Activated naive CD4-positive, alpha-beta T cell treated with anti-CD3 and anti-CD28 coated beads for 36 hours (primary cell): ENCODE measurements at regions not wholly inside any gene's neighbourhood (a gene's known extent, or its start where the extent isn't known, plus 50 kb on each side); places are given as distances from the start of the nearest gene placed in this dataset.

Experiments
- CTCF ChIA-PET: fragments of 350-600 bp; sonication (Branson Sonifier 250); formaldehyde crosslinking; loops from one replicate; lab custom pipeline; 2021; ENCODE audit warnings: antibody characterized with exemption; lab: Charles Lee
- DNase-seq: peaks from one replicate; pipeline ENCODE4 v3.0.0-alpha.2; 2020
- H3K27ac Mint-ChIP-seq: one replicate; pipeline ENCODE4 v1.8.0; 2021; ENCODE audit warnings: mild to moderate bottlenecking, mixed read lengths
- H3K27me3 Mint-ChIP-seq: one replicate; pipeline ENCODE4 v1.8.0; 2021; ENCODE audit warnings: low read depth, mixed read lengths
- H3K36me3 Mint-ChIP-seq: one replicate; pipeline ENCODE4 v1.8.0; 2021; ENCODE audit warnings: low read depth, mixed read lengths
- H3K4me1 Mint-ChIP-seq: one replicate; pipeline ENCODE4 v1.8.0; 2021; ENCODE audit warnings: low read depth, mixed read lengths
- H3K4me3 Mint-ChIP-seq: one replicate; pipeline ENCODE4 v1.8.0; 2021; ENCODE audit warnings: mild to moderate bottlenecking, moderate library complexity, mixed read lengths
- H3K9me3 Mint-ChIP-seq: one replicate; pipeline ENCODE4 v1.8.0; 2021; ENCODE audit warnings: mixed read lengths
- intact Hi-C: fragments of 100-400 bp; cut with micrococcal nuclease; formaldehyde crosslinking; loops from one replicate; pipeline ENCODE4 v1.15.1; 2023

DNA sequence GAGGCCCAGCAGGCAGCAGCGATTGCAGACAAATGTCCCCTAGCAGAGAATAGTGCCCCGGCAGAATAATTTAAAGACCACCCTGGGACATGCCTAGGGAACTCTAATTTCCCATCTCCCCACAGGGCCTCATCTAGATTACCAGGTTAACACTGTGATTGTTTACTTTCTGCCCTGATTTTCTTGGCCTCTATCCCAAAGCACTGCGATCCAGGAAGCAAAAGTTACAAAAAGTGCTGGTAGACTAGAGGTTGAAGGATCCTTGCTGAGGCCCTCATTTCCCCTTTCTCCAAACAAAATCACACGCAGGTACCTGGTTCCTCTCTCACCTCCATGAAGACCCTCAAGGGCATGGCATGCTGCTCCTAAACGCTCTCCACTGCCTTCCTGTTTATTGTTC is 229.7 kb downstream of the C1orf94 start:
- no peak overlapping the region for H3K27ac Mint-ChIP-seq
- intact Hi-C loops, result no loop called here
- H3K27me3 Mint-ChIP-seq, result peaks cover 13% of the 10 kb centered on the region
- H3K4me1 Mint-ChIP-seq, result no peaks in the 10 kb centered on the region
- no peak overlapping the region for H3K4me3 Mint-ChIP-seq
- CTCF ChIA-PET, result no interaction called here
- peaks cover 3% of the 10 kb centered on the region for H3K9me3 Mint-ChIP-seq
- no peak for DNase-seq
- no peaks in the 10 kb centered on the region for H3K36me3 Mint-ChIP-seq

DNA sequence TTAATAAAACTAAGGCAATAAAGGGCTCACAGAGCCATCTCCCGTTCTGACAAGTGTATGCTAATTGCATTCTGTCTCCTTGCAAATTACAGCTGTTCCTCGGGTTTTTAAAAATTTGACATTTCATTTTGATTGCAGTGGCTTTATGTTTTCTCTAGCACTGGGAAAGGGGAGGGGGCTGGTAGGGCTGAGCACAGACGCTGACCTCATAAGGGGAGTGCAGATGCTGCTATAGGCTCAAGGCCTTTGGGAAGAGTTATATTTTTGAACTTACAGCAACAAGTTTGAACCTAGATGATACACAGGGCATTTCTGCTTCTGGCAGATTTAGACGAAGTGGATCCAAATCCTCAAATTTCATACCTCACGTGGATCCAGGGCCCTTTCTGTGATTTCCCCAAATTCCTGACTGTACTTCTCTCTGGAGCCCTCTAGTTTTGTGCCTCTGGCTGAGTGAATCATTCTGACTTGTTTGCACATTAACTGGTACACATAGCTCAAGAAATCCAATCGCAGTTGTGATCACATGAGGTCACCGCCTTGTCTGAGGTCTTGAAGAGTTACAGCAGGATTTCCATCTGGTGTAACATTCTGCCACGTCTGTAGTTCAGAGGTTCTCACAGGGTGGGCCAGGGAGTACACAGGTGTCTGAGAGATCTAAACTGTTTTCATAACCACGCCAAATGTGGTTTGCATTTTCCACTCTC is 230.3 kb downstream of the C1orf94 start:
- intact Hi-C loops, result no loop called here
- no peaks in the 10 kb centered on the region for H3K36me3 Mint-ChIP-seq
- no peak overlapping the region for H3K27ac Mint-ChIP-seq
- no peak overlapping the region for H3K4me3 Mint-ChIP-seq
- no peak for DNase-seq
- peaks cover 13% of the 10 kb centered on the region for H3K27me3 Mint-ChIP-seq
- CTCF ChIA-PET, result no interaction called here
- H3K4me1 Mint-ChIP-seq, result no peaks in the 10 kb centered on the region
- H3K9me3 Mint-ChIP-seq, result peaks cover 3% of the 10 kb centered on the region

DNA sequence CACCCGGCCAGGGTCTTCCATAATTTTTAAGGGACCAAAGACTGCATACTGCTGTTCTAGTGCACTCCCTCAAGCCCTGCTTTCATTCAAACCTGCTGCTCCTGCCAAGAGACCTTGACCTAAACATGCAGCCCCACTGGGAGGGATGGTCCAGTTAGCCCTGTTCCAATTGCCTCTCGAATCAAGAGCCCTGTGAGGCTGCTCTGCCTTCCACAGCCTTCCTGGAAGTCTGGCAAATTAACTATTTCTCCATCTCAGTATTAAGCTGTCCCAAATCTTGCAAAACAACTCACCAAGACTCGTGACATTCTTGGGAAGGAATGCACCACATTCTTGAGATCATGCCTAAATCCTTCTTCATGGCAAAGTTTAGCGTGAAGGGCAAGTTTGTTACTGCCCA is 231.3 kb downstream of the C1orf94 start:
- Mint-ChIP-seq H3K27ac (no peak overlapping the region), H3K9me3 (peaks cover 3% of the 10 kb centered on the region), H3K27me3 (peaks cover 14% of the 10 kb centered on the region), H3K4me1 (no peaks in the 10 kb centered on the region), H3K36me3 (no peaks in the 10 kb centered on the region), H3K4me3 (no peak overlapping the region)
- DNase-seq, result no peak
- CTCF ChIA-PET, result no interaction called here
- intact Hi-C loops, result no loop called here

DNA sequence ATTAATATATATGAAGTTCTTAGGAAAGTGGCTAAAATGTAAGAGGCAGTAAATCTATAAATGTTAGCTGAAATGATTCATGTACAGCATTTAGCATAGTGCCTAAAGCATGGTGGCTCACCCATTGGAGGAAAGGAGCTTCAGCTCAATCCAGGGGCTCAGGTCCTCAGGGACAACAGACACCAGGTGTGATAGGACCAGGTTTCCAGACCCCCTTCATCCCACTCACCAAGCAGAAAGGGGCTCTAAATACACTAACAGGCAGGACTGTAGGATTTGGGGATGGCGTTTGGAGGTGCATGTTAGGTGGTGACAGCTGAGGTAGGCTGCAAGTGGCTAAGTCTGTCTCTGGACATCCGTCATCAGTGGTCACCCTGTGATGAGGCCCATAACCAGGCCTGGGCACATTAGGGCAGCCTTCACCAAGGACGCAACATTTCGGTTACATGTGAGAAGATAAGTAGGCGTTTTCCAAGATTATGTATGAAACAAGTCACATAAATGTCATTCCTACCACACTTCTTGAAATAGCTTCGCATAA is 233.1 kb downstream of the C1orf94 start:
- no peak overlapping the region for H3K27ac Mint-ChIP-seq
- CTCF ChIA-PET, result interaction anchor here (0.5 kb wide), 1 partner anchor 720 kb away, joined by 3 read pairs; no protein-coding TSS in a partner anchor
- H3K9me3 Mint-ChIP-seq, result no peaks in the 10 kb centered on the region
- H3K27me3 Mint-ChIP-seq, result peaks cover 14% of the 10 kb centered on the region
- no peaks in the 10 kb centered on the region for H3K4me1 Mint-ChIP-seq
- no peak overlapping the region for H3K4me3 Mint-ChIP-seq
- no peaks in the 10 kb centered on the region for H3K36me3 Mint-ChIP-seq
- DNase-seq, result no peak
- intact Hi-C loops, result no loop called here

DNA sequence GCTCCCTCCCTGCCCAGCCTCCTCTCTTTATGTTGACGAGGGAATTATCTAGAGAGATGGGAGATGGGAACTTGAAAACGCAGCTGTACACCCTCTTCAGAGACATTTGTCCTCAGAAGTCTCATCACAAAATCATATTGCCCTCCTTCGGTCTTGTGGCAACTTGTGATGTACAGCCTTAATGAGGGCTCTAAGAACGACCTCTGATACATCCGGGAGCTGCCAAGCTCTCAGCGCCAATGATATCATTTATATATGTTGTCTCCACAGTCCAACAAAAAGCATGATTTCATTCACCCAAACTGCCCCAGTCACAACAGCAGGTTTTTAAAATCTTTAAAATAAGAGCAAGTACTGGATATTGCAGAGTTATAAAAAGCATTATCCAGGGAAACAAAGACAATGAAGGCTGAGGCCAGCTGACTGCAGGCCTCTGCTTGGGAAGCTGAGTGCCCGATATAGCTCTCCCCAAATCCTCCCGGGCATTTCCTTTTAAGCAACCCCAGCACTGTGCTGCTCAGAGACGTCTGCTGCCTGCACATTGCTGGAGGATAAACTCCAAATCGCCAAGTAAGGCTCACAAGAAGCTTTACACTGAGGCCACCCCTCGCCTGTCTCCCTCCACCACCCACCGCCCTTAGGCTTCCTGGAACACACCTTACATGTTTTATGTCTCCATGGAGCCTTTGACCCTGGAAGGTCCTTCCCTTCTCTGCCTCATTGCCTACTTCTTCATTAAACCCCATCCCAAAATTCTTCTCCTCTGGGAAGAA is 236.1 kb downstream of the C1orf94 start:
- no peaks in the 10 kb centered on the region for H3K36me3 Mint-ChIP-seq
- CTCF ChIA-PET, result no interaction called here

DNA sequence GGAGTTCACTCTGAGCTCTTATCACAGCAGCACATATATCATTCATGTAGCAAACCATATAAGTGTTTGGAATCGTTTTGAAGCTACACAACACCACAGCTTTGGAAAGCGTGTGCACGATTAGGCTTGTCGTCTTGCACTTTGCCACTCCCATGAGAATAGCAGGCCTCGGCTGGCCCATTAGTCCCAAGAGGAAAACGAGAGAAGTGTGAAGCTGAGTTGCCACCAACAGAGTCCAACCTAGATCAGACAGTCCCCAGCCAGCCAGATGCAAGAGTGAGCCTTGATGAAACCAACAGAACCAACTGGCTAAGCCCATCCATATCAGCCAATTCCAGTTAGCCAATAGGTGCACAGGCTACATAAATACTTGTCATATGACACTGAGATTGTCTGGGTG is 238.4 kb downstream of the C1orf94 start:
- DNase-seq, result no peak
- no peaks in the 10 kb centered on the region for H3K9me3 Mint-ChIP-seq
- intact Hi-C loops, result no loop called here
- no peak overlapping the region for H3K4me3 Mint-ChIP-seq
- CTCF ChIA-PET, result interaction anchor here (0.7 kb wide), 1 partner anchor 15 kb away, joined by 3 read pairs; no protein-coding TSS in a partner anchor
- no peaks in the 10 kb centered on the region for H3K36me3 Mint-ChIP-seq
- no peak overlapping the region for H3K27ac Mint-ChIP-seq
- H3K4me1 Mint-ChIP-seq, result no peaks in the 10 kb centered on the region
- H3K27me3 Mint-ChIP-seq, result peaks cover 14% of the 10 kb centered on the region

More for the DNA sequence above, 236.1 kb downstream of the C1orf94 start:
- Mint-ChIP-seq H3K27ac (no peak overlapping the region), H3K4me1 (no peaks in the 10 kb centered on the region), H3K9me3 (no peaks in the 10 kb centered on the region), H3K27me3 (peaks cover 21% of the 10 kb centered on the region), H3K4me3 (no peak overlapping the region)
- no peak for DNase-seq
- intact Hi-C loops, result no loop called here

DNA sequence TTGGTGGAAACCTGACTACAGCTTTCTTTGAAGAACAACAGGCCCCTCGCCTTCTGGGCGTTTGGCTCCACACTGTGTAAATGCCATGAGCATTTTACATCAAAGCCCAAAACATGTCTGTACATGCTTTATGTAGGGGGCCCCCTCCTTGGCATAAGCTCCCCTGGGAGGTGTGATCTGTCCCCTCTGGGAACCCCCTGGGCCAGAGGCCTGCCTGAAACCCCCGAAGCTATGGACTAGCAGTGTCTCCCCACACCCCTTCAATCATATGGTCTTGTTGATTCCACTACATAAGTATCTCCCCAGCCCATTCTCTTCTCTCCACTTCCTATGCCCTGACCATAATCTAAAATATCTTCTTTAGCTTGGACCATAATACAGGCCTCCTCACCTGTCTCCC is 241.5 kb downstream of the C1orf94 start:
- H3K4me3 Mint-ChIP-seq, result no peak overlapping the region
- H3K4me1 Mint-ChIP-seq, result no peaks in the 10 kb centered on the region
- H3K36me3 Mint-ChIP-seq, result no peaks in the 10 kb centered on the region
- H3K27ac Mint-ChIP-seq, result no peak overlapping the region
- DNase-seq, result no peak
- CTCF ChIA-PET, result no interaction called here
- intact Hi-C loops, result no loop called here
- peaks cover 11% of the 10 kb centered on the region for H3K27me3 Mint-ChIP-seq
- H3K9me3 Mint-ChIP-seq, result no peaks in the 10 kb centered on the region

DNA sequence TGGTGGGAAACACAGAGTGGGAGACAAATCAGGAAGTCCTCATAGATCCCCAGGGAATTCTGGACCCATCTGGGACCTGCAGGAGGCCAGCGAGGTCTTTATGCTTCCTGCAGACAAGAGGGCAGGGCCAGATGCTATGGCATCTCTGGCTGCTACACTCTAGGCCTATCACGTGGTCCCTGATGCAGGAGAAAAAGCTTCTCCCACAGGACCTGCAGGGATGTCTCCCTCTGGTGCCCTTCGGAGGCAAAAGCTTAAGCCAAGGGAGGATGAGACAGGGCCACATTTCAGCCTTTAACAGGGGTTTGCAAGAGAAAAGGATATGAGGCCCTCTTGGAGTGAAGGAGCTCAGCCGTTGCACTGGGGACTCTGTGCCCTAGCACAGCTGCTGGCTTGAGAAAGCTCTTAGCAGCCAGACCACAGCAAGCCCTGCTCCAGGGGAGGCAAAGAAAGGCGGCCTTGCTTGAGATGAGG is 243.0 kb downstream of the C1orf94 start:
- Mint-ChIP-seq H3K36me3 (no peaks in the 10 kb centered on the region), H3K27me3 (peaks cover 10% of the 10 kb centered on the region), H3K4me1 (no peaks in the 10 kb centered on the region), H3K4me3 (no peak overlapping the region), H3K9me3 (no peaks in the 10 kb centered on the region), H3K27ac (no peak overlapping the region)
- no peak for DNase-seq
- intact Hi-C loops, result no loop called here
- CTCF ChIA-PET, result no interaction called here

DNA sequence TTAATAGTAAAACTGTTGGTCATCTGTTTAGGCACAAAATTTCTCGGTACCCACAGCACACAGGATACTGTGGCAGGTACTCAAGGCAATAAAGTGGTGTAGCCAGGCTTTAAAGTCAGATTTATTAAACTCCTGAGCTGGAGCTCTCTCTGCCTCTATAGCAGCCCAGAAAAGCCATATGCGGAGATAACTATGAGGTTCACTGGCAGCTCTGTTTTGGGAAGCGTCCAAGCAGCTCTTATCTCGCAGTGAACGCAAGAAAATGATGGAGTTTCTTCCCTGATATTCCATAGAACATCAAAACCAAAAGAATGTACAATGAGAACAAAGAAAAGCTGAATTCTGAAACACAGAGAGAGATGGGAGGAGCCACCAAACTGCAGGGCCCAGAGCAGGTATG is 248.3 kb downstream of the C1orf94 start:
- no peak for DNase-seq
- Mint-ChIP-seq H3K4me3 (no peak overlapping the region), H3K36me3 (no peaks in the 10 kb centered on the region), H3K27ac (no peak overlapping the region), H3K4me1 (no peaks in the 10 kb centered on the region), H3K27me3 (no peaks in the 10 kb centered on the region), H3K9me3 (no peaks in the 10 kb centered on the region)
- CTCF ChIA-PET, result no interaction called here
- intact Hi-C loops, result no loop called here

DNA sequence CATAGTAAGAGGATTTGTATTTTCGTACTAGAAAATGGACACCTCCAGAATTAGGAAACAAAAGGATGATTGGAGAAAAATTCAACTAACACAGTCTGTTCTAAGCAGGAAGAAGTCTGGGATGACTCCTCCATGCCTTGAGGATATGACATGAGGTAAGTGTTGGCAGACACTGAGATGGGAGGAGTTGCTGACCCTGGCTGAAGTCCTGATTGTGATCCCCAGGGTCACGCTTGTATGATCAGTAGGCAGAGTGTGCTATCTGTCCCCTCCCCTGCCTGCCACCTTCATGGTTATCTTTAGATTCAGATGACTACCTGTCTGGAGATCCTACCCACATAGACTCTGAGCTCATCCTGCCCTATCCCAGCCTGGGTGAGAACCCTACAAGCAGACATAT is 249.1 kb downstream of the C1orf94 start:
- H3K9me3 Mint-ChIP-seq, result no peaks in the 10 kb centered on the region
- intact Hi-C loops, result no loop called here
- no peaks in the 10 kb centered on the region for H3K4me1 Mint-ChIP-seq
- H3K27ac Mint-ChIP-seq, result no peak overlapping the region
- CTCF ChIA-PET, result no interaction called here
- no peaks in the 10 kb centered on the region for H3K27me3 Mint-ChIP-seq
- H3K4me3 Mint-ChIP-seq, result no peak overlapping the region
- DNase-seq, result no peak
- no peaks in the 10 kb centered on the region for H3K36me3 Mint-ChIP-seq

DNA sequence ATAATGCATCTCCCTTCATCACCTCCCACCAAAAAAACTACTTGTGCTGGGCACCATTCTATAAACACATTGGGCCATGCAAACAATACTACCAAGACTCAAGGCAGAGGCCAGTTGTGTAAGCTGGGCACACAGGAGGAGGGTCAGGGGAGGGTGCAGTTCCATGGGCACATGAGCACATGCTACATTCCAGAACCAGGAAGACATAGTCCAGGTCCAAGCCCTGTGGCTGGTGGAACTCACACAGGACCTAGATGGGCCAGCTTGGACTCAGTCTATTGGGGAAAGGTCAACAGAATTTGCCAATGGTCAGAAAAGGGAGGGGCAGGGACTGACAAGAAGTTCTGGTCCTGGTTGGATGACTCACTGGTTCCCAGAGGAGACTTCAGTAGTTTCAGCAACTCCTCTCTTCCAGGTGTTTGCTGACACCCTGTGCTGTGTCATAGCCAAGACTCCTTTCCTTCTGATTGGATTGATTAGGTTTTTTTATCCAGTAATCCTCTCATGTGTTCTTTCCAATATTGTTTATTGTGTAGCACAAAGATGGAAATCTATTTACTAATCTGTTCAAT is 249.7 kb downstream of the C1orf94 start:
- H3K27me3 Mint-ChIP-seq, result no peaks in the 10 kb centered on the region
- intact Hi-C loops, result no loop called here
- no peak overlapping the region for H3K4me3 Mint-ChIP-seq
- no peaks in the 10 kb centered on the region for H3K4me1 Mint-ChIP-seq
- CTCF ChIA-PET, result no interaction called here
- DNase-seq, result no peak
- no peaks in the 10 kb centered on the region for H3K9me3 Mint-ChIP-seq
- H3K27ac Mint-ChIP-seq, result no peak overlapping the region
- no peaks in the 10 kb centered on the region for H3K36me3 Mint-ChIP-seq

DNA sequence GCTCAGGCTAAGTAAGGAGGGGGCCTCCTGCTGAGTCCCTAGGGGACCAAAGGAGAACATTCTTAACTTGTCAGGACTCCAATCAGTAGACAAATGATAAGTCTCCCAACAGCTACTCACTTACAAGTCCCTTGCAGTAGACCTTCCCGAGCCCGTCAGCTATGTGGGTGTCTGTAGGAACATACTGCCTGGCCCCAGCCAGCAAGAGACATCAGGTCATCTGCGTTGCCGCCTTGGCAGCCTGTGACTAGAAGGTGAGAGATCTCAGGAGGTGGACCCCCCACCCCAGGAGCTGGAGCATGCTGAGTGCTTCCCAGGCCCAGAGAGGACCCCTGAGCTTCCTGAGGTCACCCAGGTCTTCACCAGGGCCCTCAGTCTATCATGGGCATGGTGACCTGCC is 250.5 kb downstream of the C1orf94 start:
- H3K36me3 Mint-ChIP-seq, result no peaks in the 10 kb centered on the region
- H3K4me3 Mint-ChIP-seq, result no peak overlapping the region
- no peaks in the 10 kb centered on the region for H3K9me3 Mint-ChIP-seq
- H3K4me1 Mint-ChIP-seq, result no peaks in the 10 kb centered on the region
- CTCF ChIA-PET, result no interaction called here
- no peaks in the 10 kb centered on the region for H3K27me3 Mint-ChIP-seq
- intact Hi-C loops, result no loop called here
- H3K27ac Mint-ChIP-seq, result no peak overlapping the region
- DNase-seq, result no peak
